NCI-H1436 treated with DMSO at 0.1 percent for 48 hours (cell line): ENCODE measurements at regions not wholly inside any gene's neighbourhood (a gene's known extent, or its start where the extent isn't known, plus 50 kb on each side); places are given as distances from the start of the nearest gene placed in this dataset.
"Not testable (repeated sequence)": the region's sequence is repeated elsewhere in the genome, so short reads cannot be mapped to it uniquely, and the experiment has no call there.

ENCODE experiments used
- DNase-seq: peaks from one replicate; lab custom pipeline; 2025; lab: John Stamatoyannopoulos, UW

GRCh38 chr13:82593239-82593638 lies 1289.0 kb downstream of the SLITRK1 start:
- no peak for DNase-seq

GRCh38 chr13:82571653-82572052 lies 1310.6 kb downstream of the SLITRK1 start:
- DNase-seq = no peak

- DNase-seq = no peak
Observed at GRCh38 chr13:82569581-82569980, 1312.7 kb downstream of the SLITRK1 start.

GRCh38 chr13:82566864-82567263 lies 1315.4 kb downstream of the SLITRK1 start:
- no peak for DNase-seq

- no peak for DNase-seq
Observed at GRCh38 chr13:82565201-82565600, 1317.1 kb downstream of the SLITRK1 start.

- DNase-seq = no peak
Observed at GRCh38 chr13:82560889-82561288, 1321.4 kb downstream of the SLITRK1 start.

- DNase-seq = no peak
Observed at GRCh38 chr13:82522872-82523271, 1359.4 kb downstream of the SLITRK1 start.

GRCh38 chr13:82506805-82507414 lies 1375.4 kb downstream of the SLITRK1 start:
- DNase-seq = no peak

GRCh38 chr13:82501834-82502233 lies 1380.4 kb downstream of the SLITRK1 start:
- DNase-seq = no peak

GRCh38 chr13:82480415-82480814 lies 1401.9 kb downstream of the SLITRK1 start:
- DNase-seq = no peak

- DNase-seq = no peak
Observed at GRCh38 chr13:82477436-82477835, 1404.8 kb downstream of the SLITRK1 start.

GRCh38 chr13:82467626-82468025 lies 1414.6 kb downstream of the SLITRK1 start:
- no peak for DNase-seq

GRCh38 chr13:82459575-82459974 lies 1422.7 kb downstream of the SLITRK1 start:
- not testable (repeated sequence) for DNase-seq

- DNase-seq = no peak
Observed at GRCh38 chr13:82458169-82458568, 1424.1 kb downstream of the SLITRK1 start.

- DNase-seq = not testable (repeated sequence)
Observed at GRCh38 chr13:82457548-82457947, 1424.7 kb downstream of the SLITRK1 start.

GRCh38 chr13:82447416-82448077 lies 1434.7 kb downstream of the SLITRK1 start:
- DNase-seq = no peak

GRCh38 chr13:82439159-82439904 lies 1442.9 kb downstream of the SLITRK1 start:
- no peak for DNase-seq

- DNase-seq = no peak
Observed at GRCh38 chr13:82438320-82438719, 1444.0 kb downstream of the SLITRK1 start.

GRCh38 chr13:82436099-82436585 lies 1446.1 kb downstream of the SLITRK1 start:
- no peak for DNase-seq

GRCh38 chr13:82432949-82433348 lies 1449.3 kb downstream of the SLITRK1 start:
- DNase-seq = no peak

GRCh38 chr13:82412749-82413148 lies 1469.5 kb downstream of the SLITRK1 start:
- DNase-seq = no peak

GRCh38 chr13:82407321-82407720 lies 1475.0 kb downstream of the SLITRK1 start:
- DNase-seq = no peak

- DNase-seq = no peak
Observed at GRCh38 chr13:82374719-82375118, 1507.6 kb downstream of the SLITRK1 start.
